Myocyte (in vitro differentiated cells): ENCODE measurements at regions not wholly inside any gene's neighbourhood (a gene's known extent, or its start where the extent isn't known, plus 50 kb on each side); places are given as distances from the start of the nearest gene placed in this dataset.
A peak's percentile ranks its signal among the peaks of the same experiment; 100 is the strongest.

ENCODE experiments used
- DNase-seq: peaks from one replicate; pipeline ENCODE4 v3.0.0-alpha.2; 2012; ENCODE audit warnings: low read depth

DNA sequence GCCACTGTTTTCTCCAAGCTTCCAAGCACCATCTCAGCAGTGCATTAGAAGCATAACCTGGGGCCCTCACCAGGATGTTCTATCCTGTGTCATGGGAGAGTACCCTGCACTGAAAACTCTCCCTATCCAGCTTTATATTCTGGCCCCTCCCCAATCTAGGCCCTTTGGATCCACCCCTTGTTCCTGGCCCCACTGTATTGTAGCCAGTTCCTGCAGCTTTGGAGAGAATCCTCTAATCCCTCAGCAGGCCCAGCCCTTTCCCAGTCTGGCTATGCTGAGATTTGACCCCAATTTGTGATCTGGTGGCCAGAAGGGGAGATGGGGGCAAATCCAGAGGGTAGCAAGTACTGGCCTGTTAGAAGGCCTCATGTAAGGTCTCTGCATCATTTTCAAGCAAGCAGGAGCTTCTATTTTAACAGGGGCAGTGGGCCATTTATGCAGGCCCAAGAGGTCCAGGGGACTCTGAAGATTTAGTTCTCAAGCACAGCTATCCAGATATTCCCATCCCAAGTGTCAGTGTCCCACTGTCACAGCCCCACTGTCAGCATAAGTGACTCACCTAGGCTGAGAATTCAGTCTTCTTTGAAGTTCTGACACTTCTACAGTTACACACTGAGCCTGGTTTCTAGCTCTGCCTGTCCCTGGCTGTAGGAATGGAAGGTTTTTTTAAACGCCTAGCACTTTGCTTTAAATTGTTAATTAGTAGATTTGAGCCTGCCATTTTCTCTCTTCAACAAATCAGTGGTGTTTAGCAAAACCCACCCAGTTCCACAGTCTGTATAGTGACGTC is 589.5 kb upstream of the CADM1 start:
- DNase-seq: no peak

DNA sequence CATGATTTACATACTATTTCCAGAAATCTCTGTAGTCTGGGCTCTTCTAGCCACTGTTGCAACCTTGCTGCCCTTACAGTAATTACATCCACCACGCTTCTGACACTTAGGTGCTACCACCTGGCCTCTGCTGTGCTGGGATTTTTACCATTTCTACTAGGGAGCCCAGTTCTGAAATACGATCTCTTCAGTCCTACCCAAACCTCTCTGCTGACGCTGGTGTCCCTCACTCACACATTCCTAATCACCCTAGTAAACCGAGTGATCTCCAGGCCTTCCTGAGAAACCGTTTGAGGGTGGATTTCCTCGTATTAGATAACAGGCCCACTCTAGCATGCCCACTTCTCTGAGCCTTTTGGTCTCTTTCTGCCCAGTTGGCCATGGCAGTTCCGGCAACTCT is 588.9 kb upstream of the CADM1 start:
- no peak for DNase-seq

DNA sequence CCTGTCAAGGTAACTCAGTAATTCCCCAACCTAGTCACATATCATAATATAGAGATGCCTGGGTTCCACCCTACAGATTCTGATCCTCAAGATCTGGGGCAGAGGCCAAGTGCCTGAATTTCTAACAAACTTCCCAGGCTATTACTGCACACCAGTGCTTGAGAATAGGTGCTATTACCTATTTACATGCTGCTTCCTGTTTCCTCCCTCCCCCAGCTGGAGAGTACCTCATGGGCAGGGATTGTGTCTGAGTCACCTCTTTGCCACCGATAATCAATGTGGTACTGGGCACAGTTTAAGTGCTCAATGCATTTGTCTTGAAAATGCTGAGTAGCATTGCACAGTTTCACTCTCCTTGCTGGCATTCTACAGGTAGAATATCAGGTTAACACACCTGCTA is 582.2 kb upstream of the CADM1 start:
- DNase-seq: no peak

DNA sequence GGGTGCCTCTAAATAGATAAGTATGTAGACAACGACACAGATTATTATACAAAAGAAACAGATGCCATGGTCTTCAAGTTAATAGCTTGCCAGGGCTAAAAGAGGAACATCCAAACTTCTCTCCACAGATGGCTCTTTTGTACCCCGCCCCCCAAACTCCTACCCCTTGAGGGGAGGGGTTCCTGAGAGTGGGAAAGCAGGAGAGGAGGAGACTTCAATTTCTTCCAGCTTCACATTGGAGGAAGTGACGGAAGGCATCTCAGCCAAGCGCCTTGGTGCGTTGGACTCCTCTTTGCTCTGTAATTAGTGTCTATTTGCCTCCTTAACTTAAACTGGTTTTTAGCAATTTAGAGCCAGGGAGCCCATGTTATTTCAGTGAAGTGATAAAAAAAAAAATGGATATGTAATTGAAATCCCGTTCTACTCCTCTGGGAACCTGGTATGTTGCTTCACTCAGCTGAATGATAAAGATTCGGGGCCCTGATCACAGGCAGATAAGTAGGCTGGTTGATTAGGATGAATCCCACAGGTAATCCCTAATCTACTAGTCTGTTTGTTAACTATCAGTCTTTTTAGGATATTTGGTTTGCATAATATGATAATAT is 580.9 kb upstream of the CADM1 start:
- no peak for DNase-seq

DNA sequence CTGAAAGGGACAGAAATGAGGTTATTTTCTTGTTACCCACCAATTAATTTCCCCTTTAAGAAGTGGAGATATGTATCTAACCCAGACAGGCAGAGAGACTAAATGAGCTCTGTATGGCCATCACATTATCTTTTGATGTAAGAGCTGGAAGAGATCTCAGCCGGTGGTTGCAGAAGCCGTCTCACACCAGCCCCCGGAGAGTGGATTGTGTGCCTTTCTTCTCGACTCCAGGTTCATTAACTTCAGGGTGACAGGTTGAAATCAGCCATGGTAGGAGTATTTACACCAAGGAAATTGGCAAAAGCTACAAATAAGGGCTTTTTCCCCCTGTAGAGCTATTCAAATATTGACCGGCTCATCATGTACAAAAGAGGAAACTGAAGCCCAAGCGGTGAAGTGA is 580.3 kb upstream of the CADM1 start:
- no peak for DNase-seq

DNA sequence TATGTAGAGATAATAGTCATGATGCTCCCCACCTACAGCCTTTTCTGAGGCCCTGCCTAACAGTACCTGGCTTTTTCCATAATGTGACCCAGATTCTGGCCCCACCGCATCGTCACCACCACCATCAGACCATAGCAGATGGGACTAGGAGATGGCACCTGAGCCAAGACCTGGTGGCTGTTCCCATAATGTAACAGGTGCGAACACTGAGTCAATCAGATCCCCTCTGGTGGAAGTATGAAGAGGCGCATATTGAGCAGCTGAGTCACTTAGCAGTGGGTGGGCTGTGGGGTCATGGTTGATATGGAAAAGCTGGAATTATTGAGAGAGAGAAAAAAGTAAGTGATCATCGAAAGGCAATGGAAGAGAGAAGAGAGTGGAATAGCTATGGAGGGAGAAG is 578.0 kb upstream of the CADM1 start:
- DNase-seq: no peak

DNA sequence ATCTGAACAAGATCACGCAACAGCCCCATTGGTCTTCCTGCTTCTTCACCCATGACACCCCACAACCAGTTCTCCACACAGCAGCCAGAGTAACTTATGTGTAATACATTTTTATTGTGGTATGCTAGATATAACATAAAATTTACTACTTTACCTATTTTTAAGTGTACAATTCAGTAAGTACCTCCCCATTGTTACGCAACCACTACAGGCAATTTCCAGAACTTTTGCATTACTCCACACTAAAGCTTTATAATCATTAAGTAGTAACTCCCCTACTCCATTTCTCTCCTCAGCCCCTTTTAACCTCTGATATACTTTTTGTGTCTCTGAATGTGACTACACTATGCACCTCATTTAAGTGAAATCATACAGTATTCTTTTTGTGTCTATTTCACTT is 575.4 kb upstream of the CADM1 start:
- DNase-seq: no peak

DNA sequence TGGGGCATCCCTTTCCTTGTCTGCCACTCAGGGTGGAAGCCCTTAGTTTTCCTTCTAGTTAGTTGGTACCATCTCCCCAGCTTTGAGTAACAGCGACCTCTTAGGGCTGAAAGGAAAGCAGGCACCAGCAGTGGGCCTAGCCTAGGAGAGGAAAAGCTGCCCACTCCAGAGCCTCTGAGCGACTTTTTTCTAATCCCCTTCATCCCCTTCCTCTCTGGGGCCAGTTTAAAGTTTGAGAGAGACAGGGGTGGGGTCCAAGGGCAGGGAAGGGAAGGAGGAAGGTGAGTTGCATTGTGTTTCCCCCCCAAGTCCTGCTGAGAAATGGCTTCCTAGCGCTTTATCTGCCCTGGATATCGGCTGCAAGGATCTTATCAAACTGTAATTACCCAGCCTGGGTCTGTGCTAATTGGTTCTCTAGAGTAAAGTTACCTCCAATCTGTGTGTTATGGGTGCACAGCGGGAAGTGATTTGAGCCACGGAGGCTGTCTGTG is 573.9 kb upstream of the CADM1 start:
- peak; percentile 16 for DNase-seq

DNA sequence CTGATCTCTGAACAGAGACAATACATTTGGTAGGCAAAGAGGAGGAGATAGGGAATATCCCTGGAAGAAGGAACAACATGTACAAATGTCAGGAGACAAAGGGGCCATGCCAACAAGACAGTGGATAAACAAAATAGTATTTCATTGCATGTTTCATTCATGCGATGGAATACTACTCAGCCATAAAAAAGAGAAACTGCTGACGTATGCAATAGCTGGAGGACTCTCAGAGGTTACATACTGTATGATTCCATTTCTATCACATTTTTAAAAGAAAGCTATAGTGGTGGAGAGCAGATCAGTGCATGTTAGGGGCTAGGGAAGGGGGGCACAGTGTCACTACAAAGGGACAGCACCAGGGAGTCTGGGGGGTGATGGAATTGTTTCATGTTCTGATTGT is 572.9 kb upstream of the CADM1 start:
- DNase-seq: no peak

DNA sequence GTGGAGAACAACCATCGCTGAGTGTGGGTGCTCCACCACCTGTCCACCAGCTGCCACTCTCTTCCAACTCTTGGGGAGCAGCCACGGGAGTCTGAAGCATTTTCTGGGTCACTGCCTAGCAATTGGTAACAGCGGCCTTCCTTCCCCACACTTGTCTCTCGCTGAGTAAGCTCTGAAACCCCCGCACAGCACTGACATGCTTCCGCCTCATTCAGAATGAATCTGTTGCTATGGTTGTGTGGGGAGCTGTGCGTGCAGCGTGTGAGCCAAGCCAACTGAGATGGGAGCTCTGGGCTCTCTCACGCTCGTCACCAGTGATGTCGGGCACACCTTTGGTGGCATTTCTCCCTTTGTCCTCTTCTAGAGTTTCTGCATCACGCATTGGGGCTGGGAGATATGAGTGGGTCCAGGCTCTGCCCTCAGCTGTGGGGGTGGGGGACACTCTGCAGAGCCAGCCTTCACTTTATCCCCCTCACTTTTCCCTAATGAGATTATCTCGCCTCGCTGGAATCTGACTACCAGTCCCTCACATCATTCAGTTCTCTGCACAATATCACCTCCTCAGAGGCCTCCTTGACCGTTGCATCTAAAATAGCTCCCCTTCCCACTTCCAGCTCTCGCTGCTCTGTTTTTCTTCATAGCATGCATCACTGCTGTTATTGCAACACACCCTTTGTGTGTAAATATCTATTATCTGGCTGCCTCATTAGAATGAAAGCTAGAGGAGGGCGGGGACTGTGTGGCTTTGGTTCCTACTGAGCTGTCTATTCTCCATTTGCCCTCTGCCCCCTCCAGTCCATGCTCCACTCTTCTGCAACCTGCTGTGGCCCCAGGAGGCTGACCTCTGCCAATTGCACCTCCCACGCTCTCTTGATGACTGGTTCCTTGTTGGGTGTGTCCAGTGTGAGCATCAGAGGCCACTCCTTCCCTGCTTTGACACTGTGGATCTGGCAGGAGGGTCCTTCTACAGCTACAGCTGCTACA is 569.9 kb upstream of the CADM1 start:
- DNase-seq: peak; percentile 37

DNA sequence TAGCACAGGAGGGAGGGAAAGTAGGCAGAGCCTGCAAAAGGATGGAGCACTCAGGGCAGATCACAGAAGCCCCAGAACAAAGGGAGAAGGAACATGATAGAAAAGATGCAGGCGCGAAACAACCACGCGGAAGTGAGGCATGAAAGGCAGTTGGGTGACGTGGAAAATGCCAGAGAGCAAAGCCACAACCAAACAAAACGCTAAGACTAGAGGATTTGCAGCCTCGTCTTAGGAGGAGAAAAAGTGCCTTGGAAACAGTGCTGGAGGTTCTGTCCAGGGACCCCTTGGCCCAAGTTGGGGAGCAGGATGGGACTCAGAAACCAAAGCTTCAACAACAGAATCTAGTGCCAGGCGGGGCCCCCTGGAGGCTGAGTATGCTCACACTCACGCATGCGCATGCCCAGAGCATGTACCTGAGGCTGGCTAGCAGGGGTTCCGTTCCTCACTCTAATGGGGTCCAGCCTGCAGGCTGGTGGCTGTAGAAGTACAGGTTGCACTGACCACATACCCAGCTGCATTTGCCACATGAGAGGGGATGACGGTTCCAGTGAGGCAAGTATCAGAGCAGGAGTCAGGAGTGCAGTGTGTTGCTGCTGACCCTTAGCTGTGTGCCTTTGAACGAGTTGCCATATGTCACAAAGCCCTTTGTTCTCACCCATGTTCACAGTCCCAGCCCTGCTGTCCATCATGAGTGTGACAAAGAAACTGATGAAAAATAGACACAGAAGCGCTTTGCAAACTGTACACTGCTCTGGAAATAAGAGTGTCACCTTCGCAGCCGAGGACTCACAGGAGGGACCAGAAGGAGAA is 568.6 kb upstream of the CADM1 start:
- no peak for DNase-seq

DNA sequence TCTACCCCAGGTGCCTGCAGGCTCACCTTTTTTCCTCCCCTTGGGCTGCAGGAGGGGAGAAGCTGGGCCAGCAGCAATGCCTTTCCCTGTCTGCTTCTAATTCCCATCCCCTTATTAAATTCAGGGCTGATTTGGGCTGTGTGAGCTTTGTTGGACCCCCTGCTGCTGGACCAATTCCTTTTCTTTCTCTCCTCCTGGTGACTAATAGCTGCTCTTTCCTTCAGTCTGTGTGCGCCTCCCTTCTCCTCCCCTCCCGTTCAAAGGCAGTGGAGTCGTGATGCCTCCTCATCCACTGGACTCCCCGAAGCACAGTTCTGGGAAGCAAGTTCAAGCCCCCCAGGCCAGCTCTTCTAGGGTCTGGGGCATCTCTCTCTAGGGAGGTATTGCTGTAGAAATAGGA is 567.9 kb upstream of the CADM1 start:
- no peak for DNase-seq

DNA sequence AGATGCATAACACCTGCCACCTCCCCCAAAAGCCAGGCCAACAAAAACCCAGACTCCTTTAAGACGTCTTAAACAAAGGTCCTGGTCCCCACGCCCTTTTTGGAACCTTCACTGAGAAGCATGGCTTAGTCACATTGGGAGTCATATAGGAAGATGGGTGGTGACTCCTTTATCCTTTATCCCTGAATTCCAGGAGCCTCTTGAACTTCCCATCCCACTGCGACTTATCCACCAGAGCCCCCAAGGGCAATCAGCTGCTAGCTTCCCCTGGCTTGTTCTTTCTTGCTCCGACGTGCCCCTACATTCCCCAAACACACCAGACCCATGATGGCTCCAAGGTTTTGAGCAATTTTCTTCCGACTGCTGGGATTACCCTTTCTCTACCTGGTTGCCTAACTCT is 567.0 kb upstream of the CADM1 start:
- no peak for DNase-seq

DNA sequence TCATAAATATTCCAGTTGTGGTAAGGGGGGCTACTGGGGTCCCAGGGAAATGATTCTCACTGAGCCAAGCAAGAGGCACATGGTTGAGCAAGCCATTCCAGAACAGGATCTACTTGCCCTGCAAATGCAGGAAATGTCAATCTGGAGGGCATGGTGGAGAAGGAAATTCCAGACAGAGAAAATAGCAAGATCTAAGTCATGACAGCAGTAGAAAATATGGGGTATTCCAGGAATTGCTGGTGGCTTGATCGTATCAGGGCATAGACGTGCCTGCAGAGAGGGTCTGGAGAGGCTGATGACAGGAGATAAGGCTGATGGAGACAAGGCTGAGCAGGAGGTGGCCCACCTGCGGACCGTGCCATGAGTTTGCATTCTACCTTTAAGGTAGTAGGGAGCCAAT is 566.3 kb upstream of the CADM1 start:
- DNase-seq: no peak

DNA sequence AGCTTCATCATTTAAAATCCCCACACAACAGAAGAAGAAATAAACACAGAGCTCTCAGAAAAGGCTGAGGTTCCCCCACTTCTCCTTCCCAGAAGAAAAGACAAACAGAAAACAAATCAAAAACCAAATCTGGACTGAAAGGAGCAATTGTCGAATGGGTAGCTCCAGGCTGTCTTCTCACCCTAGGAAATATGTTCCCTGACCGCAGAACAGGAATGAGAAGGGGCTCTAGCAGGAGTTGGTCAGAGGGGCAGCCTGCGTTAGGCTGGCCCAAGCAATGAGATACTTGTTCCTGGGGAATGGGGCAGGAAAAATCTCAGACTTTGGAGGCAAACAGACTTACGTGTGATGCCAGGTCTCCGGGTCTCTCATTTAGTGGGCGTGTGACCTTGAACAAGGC is 562.6 kb upstream of the CADM1 start:
- DNase-seq: no peak

DNA sequence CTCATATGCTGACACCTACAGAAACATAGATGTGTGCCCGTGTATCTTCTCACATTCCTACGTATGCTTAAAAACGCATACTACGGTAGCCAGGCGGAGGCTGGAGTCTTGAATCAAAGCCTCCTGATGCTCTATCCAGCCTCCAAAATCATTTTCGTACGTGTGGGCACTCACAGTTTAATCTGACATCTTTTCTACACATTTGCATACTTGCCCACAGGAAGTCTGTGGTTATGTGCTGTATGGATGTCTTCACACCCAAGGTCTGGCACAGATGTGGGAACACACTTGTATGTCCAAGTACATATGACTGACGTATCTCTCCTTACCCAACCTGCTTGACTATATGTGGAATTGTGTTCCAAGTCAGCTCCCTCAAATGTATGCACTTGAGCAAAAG is 561.8 kb upstream of the CADM1 start:
- no peak for DNase-seq

DNA sequence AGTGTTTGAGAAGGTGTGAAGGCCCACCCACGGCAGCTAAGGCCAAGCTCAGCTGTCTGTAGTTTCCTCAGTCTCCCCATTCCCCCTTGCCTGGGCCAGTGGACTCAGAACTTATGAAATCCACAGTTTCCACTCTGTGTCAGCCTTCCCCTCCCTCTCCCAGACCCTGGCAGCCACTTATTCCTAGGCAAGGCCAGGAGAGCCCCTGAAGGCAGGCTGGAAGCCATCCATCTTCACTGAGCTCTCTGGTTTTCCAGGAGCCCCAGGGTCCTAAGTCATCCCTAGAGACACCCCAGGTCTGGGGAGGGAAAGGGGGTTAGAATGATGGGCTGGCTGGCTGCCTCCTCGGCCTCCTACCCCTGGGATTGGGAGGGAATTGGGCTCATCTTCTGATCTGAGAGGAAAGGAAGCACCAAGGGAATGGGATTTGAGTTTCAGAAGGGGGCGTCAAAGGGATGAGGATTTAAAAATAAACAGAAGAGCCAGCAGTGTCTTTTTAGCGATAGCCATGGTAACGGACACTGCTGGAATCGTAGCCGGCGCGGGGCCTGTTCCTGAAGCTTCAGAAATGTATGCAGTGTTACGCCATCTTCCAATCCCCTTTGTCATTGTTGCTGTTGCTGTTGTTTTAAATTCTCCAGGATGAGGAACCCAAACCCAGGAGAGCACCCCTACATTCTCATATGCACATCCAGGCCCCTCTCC is 561.1 kb upstream of the CADM1 start:
- DNase-seq: no peak

DNA sequence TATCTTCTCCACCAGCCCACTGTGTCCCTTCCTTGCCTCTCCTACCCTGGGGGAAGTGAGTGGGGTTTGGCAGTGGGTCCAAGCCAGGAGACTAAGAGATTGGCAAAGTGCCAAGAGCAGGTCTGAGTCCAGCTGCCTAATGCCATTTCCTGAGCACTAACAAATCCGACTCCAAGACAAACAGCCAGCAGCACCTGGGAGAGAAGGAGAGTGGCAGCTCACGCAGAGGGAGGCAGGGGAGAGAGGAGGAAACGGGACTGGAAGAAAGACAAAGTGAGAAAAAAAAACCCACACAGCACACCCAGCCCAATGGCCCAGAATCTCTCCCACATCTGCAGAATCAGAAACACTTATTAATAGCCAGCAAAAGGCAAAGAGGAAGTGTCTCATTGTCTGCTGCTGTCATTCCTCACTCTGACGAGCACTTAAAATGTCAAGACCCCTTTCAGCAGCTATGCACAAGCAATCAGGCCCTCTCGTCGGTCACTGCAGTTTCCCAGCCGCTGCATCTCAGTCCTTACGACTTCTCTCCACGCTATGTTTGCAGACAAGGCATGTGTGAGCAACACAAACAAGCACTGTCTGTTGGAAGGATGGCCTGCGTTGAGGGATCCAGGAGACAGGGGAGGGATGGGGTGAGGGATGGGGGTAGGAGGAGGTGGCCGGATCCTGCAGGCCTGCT is 558.4 kb upstream of the CADM1 start:
- no peak for DNase-seq

DNA sequence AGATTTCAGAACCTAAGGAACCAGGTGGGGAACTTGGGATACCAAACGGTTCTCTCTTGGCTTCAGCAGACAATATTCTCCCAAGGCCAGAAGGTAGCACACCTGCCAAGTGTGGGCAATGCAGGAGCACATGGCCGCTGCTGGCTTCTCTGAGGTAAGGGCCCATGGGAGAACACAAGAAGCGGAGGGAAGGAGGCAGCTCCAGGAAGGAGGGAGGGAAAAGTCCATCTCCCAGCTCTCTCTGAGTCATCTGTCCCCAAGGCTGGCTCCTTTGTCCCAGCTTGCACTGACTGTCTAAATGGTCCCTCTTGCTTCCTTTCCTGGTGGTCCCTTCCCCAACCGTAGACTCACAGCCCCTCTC is 557.9 kb upstream of the CADM1 start:
- no peak for DNase-seq

DNA sequence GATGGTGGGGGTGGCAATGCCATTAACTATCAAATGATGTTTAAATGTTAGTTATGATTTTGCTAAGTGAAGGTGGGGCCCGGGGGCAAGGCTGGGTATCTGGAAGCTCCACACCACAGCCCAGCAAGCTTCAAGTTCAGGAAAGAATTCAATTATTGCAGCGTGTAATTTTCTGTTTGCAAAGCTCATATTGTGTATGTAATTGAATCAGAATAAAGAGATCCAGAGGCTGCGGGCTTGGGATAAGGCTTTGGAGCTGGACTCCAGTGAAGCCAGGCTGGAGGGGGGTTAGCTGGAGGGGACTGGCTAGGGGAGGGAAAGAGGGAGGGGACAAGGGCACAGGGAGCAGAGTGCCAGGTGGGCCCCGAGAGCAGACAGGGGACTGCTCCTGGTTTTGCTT is 557.1 kb upstream of the CADM1 start:
- DNase-seq: no peak
